ENCODE measurements at regions not wholly inside any gene's neighbourhood (a gene's known extent, or its start where the extent isn't known, plus 50 kb on each side); places are given as distances from the start of the nearest gene placed in this dataset.
A peak's percentile ranks its signal among the peaks of the same experiment; 100 is the strongest.

DNA sequence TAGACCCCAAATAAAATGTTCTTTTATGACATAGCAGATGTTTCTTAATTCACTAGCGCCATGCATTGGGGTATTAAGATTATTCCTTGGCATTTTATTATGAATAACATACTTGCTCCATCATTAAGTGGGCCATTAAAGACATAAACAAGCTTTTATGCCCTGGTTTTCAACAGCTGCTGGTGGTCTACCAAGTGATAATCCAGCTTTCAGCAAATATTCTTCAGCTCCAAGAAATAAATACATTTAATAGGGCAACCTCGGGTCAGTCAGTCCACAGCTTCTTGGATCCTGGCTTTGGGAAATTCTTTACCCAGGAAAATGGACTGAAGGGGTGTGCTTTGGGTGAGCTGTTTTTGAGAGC is 217.3 kb upstream of the IRX3 start:
- no peak overlapping the region for H3K4me3 ChIP-seq (ENCODE audit: low read depth, low read length)
- in situ Hi-C loops (cut with HindIII; ENCODE audit: low sequenced_read_pairs): no loop called here
- DNase-seq (ENCODE audit: low read depth, low spot score): no peak
- TF ChIP-seq, protein P1, sequence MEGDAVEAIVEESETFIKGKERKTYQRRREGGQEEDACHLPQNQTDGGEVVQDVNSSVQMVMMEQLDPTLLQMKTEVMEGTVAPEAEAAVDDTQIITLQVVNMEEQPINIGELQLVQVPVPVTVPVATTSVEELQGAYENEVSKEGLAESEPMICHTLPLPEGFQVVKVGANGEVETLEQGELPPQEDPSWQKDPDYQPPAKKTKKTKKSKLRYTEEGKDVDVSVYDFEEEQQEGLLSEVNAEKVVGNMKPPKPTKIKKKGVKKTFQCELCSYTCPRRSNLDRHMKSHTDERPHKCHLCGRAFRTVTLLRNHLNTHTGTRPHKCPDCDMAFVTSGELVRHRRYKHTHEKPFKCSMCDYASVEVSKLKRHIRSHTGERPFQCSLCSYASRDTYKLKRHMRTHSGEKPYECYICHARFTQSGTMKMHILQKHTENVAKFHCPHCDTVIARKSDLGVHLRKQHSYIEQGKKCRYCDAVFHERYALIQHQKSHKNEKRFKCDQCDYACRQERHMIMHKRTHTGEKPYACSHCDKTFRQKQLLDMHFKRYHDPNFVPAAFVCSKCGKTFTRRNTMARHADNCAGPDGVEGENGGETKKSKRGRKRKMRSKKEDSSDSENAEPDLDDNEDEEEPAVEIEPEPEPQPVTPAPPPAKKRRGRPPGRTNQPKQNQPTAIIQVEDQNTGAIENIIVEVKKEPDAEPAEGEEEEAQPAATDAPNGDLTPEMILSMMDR (IDR thresholded peaks at IDR 0.05; ENCODE audit: low read depth, low read length): no peak

DNA sequence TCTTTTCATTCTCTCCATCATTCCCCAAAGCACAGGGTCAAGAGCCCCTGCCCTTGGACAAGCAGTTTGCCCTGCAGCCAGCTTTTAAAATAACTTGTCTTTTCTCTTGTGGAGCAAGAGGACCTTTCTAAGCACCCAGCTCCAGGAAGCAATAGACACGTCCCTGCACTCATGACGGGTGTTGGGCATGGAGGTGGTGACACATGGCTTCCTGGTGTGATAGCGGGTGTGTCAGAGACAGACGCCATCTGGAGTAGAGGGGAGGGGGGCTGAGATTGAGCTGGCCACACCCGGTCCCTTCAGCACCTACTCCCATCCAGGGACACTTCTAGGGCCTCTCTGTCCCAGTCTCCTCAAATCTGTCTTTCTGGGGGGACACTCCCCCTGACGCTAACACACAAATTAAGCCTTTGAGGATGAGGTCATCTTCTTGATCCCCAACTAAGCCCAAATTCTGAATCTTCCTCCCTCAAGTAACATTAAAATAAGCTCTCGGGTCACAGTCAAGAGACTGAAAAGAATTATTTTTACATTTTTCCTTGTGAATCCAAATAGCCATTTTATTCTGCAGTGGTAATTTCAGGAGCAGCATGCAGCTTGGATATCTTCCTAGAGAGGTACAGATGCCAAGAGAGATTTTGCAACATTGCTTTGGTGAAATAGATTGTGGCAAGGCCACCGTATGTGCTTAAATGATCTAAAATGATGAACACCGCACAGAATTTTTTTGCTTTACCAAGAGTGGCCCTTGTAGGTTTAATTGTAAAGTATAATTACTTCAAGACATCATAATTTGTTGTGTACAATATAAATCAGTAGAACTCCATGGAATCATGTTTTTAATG is 216.6 kb upstream of the IRX3 start:
- DNase-seq (ENCODE audit: low read depth, low spot score): no peak
- in situ Hi-C loops (cut with HindIII; ENCODE audit: low sequenced_read_pairs): no loop called here
- TF ChIP-seq, protein P1 (IDR thresholded peaks at IDR 0.05; ENCODE audit: low read depth, low read length): no peak
- no peak overlapping the region for H3K4me3 ChIP-seq (ENCODE audit: low read depth, low read length)

DNA sequence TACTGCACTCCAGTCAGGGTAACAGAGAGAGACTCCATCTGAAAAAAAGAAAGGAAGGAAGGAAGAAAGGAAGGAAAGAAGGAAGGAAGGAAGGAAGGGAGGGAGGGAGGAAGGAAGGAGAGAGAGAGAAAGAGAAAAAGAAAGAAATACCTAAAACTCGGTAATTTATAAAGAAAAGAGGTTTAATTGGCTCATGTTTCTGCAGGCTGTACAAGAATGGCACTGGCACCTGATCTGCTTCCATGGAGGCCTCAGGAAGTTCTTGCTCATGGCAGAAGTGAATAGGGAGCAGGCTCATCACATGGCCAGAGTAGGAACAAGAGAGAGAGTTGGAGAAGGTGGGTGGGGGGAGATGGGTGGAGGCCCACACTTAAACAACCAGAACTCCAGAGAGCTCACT is 215.2 kb upstream of the IRX3 start:
- TF ChIP-seq, protein P1 (IDR thresholded peaks at IDR 0.05; ENCODE audit: low read depth, low read length): no peak
- DNase-seq (ENCODE audit: low read depth, low spot score): no peak
- in situ Hi-C loops (cut with HindIII; ENCODE audit: low sequenced_read_pairs): no loop called here
- no peak overlapping the region for H3K4me3 ChIP-seq (ENCODE audit: low read depth, low read length)

GRCh38 chr16:54493594-54493993 is 207.0 kb upstream of the IRX3 start:
- in situ Hi-C loops (cut with HindIII; ENCODE audit: low sequenced_read_pairs): no loop called here
- H3K4me3 ChIP-seq (ENCODE audit: low read depth, low read length): no peak overlapping the region
- DNase-seq (ENCODE audit: low read depth, low spot score): no peak
- TF ChIP-seq, protein P1 (IDR thresholded peaks at IDR 0.05; ENCODE audit: low read depth, low read length): no peak

DNA sequence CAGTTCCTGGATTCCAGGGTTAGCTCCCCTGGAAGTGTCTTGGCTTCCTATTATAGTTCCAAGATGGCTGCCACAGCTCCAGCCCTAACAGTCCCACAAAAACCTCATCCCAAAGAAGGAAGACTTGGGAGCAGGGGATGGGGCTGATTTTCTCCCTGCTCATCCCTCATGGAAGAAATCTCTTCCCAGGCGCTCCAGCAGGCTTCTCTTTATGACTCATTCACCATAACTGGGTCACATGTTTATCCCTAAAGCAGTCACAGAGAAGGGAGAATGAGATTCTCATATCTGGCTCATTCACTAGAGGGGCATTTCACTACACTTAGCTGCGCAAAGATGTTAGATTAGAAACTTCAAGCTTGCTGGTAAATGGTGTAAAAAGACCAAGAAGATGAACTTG is 206.5 kb upstream of the IRX3 start:
- TF ChIP-seq, protein P1 (IDR thresholded peaks at IDR 0.05; ENCODE audit: low read depth, low read length): no peak
- in situ Hi-C loops (cut with HindIII; ENCODE audit: low sequenced_read_pairs): no loop called here
- peak; percentile 35 for DNase-seq (ENCODE audit: low read depth, low spot score)
- H3K4me3 ChIP-seq (ENCODE audit: low read depth, low read length): no peak overlapping the region

DNA sequence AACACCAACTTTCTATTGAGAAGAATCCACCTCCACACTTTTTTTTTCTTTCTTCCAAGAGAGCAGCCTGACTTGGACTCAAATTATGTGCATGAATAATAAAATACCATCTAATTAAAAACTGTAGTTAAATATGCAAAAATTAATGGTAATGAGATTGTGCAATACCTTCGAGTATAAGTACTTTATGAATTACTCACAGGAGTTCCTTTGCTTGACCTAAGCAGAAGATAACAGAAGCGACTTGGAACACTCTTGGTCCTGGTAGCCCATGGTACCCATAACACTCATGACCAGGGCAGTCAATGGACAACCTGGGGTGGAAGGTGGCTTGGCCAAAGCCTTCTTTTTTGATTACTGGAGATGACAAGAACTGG is 203.5 kb upstream of the IRX3 start:
- TF ChIP-seq, protein P1 (IDR thresholded peaks at IDR 0.05; ENCODE audit: low read depth, low read length): no peak
- DNase-seq (ENCODE audit: low read depth, low spot score): no peak
- no peak overlapping the region for H3K4me3 ChIP-seq (ENCODE audit: low read depth, low read length)
- in situ Hi-C loops (cut with HindIII; ENCODE audit: low sequenced_read_pairs): no loop called here

Measured in astrocyte of the spinal cord (primary cell).